ENCODE measurements at regions not wholly inside any gene's neighbourhood (a gene's known extent, or its start where the extent isn't known, plus 50 kb on each side); places are given as distances from the start of the nearest gene placed in this dataset.

GRCh38 chr2:193907561-193907960 lies 1712.8 kb upstream of the TMEFF2 start:
- Histone ChIP-seq H3K9me2 (no peaks in the 10 kb centered on the region), H3K4me3 (ENCODE audit: low read depth in 2 of 2, low read length in 1 of 2) (no peak overlapping the region), H3K4me1 (ENCODE audit: control insufficient read depth in 1 of 2, insufficient read depth in 2 of 2, low read depth in 1 of 2, low read length in 1 of 2) (no peaks in the 10 kb centered on the region), H3K36me3 (replicated peaks in 1 of 2; ENCODE audit: control insufficient read depth in 1 of 2, insufficient read depth in 2 of 2, low read length in 1 of 2) (no peaks in the 10 kb centered on the region), H3K27me3 (ENCODE audit: insufficient read depth) (no peaks in the 10 kb centered on the region), H4K20me1 (ENCODE audit: insufficient read depth) (no peaks in the 10 kb centered on the region), H3K9me3 (no peaks in the 10 kb centered on the region), H3K27ac (ENCODE audit: low read depth in 2 of 2, low read length in 1 of 2) (no peak overlapping the region), H3K4me2 (no peak overlapping the region), H3K9ac (no peak overlapping the region), H3F3A (replicated peaks; ENCODE audit: insufficient read depth) (peaks cover 1% of the 10 kb centered on the region), H3K79me2 (ENCODE audit: insufficient read depth) (no peaks in the 10 kb centered on the region), H2AFZ (ENCODE audit: low read depth) (peak overlapping the region; percentile 52; the same call in 1 of the 2 replicates)
- no peak for DNase-seq
- CTCF ChIA-PET = no interaction called here
- WGBS (ENCODE audit: low lambda C conversion rate) = 15% methylated on average over 1 of the region's 1 CpG
- POLR2A ChIA-PET = no interaction called here
- no peak for TF ChIP-seq NRF1 (IDR thresholded peaks at IDR 0.05; ENCODE audit: low read depth, low read length)

- TF ChIP-seq, protein P1, sequence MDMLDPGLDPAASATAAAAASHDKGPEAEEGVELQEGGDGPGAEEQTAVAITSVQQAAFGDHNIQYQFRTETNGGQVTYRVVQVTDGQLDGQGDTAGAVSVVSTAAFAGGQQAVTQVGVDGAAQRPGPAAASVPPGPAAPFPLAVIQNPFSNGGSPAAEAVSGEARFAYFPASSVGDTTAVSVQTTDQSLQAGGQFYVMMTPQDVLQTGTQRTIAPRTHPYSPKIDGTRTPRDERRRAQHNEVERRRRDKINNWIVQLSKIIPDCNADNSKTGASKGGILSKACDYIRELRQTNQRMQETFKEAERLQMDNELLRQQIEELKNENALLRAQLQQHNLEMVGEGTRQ (IDR thresholded peaks at IDR 0.05; ENCODE audit: borderline replicate concordance, low read depth, low read length) = no peak
- TF ChIP-seq CTCF (IDR thresholded peaks at IDR 0.05) (no peak), MXI1 (IDR thresholded peaks at IDR 0.05; ENCODE audit: low read depth, low read length) (no peak), SMC3 (IDR thresholded peaks at IDR 0.05; ENCODE audit: low read depth, low read length) (no peak), ELF1 (IDR thresholded peaks at IDR 0.05) (no peak), EZH2phosphoT487 (IDR thresholded peaks at IDR 0.05; ENCODE audit: borderline replicate concordance, low read depth) (no peak), RFX5 (IDR thresholded peaks at IDR 0.05; ENCODE audit: low read length) (no peak), ZBTB33 (IDR thresholded peaks at IDR 0.05; ENCODE audit: borderline replicate concordance, low read depth) (no peak), TAF1 (IDR thresholded peaks at IDR 0.05; ENCODE audit: borderline replicate concordance, low read depth, low read length) (no peak), REST (IDR thresholded peaks at IDR 0.05; ENCODE audit: low read depth, low read length) (no peak), GATA2 (CRISPR knock-in tag; IDR thresholded peaks at IDR 0.05) (no peak), CHD2 (IDR thresholded peaks at IDR 0.05; ENCODE audit: low read length, partially characterized antibody) (no peak), RAD21 (IDR thresholded peaks at IDR 0.05; ENCODE audit: low read length) (no peak)
- TF ChIP-seq, protein P2, sequence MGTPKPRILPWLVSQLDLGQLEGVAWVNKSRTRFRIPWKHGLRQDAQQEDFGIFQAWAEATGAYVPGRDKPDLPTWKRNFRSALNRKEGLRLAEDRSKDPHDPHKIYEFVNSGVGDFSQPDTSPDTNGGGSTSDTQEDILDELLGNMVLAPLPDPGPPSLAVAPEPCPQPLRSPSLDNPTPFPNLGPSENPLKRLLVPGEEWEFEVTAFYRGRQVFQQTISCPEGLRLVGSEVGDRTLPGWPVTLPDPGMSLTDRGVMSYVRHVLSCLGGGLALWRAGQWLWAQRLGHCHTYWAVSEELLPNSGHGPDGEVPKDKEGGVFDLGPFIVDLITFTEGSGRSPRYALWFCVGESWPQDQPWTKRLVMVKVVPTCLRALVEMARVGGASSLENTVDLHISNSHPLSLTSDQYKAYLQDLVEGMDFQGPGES (IDR thresholded peaks at IDR 0.05; ENCODE audit: low read depth, low read length) = no peak
- TF ChIP-seq, protein P3, sequence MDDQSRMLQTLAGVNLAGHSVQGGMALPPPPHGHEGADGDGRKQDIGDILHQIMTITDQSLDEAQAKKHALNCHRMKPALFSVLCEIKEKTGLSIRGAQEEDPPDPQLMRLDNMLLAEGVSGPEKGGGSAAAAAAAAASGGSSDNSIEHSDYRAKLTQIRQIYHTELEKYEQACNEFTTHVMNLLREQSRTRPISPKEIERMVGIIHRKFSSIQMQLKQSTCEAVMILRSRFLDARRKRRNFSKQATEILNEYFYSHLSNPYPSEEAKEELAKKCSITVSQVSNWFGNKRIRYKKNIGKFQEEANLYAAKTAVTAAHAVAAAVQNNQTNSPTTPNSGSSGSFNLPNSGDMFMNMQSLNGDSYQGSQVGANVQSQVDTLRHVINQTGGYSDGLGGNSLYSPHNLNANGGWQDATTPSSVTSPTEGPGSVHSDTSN (IDR thresholded peaks at IDR 0.05) = no peak
- H2AFZ ChIP-seq (ENCODE audit: low read depth) = no peak overlapping the region
- no peak overlapping the region for H3K4me3 ChIP-seq (ENCODE audit: low read depth in 2 of 2, low read length in 1 of 2)
- no peak for DNase-seq
- H3K27me3 ChIP-seq (ENCODE audit: insufficient read depth) = no peaks in the 10 kb centered on the region
- H3K9me2 ChIP-seq = no peaks in the 10 kb centered on the region
- WGBS (ENCODE audit: low lambda C conversion rate) = 76% methylated on average over 3 of the region's 3 CpGs
- H4K20me1 ChIP-seq (ENCODE audit: insufficient read depth) = no peaks in the 10 kb centered on the region
- POLR2A ChIA-PET = no interaction called here
- H3K9me3 ChIP-seq = no peaks in the 10 kb centered on the region
- H3K79me2 ChIP-seq (ENCODE audit: insufficient read depth) = no peaks in the 10 kb centered on the region
- no peak overlapping the region for H3K9ac ChIP-seq
- H3K4me1 ChIP-seq (ENCODE audit: control insufficient read depth in 1 of 2, insufficient read depth in 2 of 2, low read depth in 1 of 2, low read length in 1 of 2) = no peaks in the 10 kb centered on the region
- CTCF ChIA-PET = no interaction called here
- no peak overlapping the region for H3K27ac ChIP-seq (ENCODE audit: low read depth in 2 of 2, low read length in 1 of 2)
- no peaks in the 10 kb centered on the region for H3F3A ChIP-seq (replicated peaks; ENCODE audit: insufficient read depth)
- no peaks in the 10 kb centered on the region for H3K36me3 ChIP-seq (replicated peaks in 1 of 2; ENCODE audit: control insufficient read depth in 1 of 2, insufficient read depth in 2 of 2, low read length in 1 of 2)
- no peak overlapping the region for H3K4me2 ChIP-seq
These were observed 1705.6 kb upstream of the TMEFF2 start for GRCh38 chr2:193900292-193900691.
